GM21367 (cell line): ENCODE measurements at regions not wholly inside any gene's neighbourhood (a gene's known extent, or its start where the extent isn't known, plus 50 kb on each side); places are given as distances from the start of the nearest gene placed in this dataset.

ENCODE experiments used
- ATAC-seq: cut with Tn5 transposase; IDR thresholded peaks from one replicate; pipeline ENCODE4 v1.9.1; 2021; ENCODE audit not compliant: unreplicated experiment

DNA sequence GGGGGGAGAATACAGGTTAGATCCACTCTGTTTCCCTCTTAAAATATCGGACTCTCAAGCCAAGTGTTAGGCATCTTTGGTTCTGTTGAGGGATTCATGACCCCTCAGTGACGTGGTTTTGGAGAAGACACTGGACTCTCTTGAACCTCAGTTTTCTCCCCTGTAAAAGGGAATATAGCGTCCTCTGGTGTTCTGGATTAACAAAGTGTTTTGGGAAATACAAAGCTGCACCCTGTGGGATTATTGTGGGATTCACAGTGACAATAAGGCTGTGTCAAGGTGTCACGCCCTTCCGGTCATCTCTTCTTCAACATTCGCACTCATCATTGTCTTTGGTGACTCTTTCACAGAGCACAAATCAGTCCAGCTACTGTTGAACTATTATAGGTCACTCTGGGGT lies 139.0 kb downstream of the IRX1 start:
- no peak for ATAC-seq

DNA sequence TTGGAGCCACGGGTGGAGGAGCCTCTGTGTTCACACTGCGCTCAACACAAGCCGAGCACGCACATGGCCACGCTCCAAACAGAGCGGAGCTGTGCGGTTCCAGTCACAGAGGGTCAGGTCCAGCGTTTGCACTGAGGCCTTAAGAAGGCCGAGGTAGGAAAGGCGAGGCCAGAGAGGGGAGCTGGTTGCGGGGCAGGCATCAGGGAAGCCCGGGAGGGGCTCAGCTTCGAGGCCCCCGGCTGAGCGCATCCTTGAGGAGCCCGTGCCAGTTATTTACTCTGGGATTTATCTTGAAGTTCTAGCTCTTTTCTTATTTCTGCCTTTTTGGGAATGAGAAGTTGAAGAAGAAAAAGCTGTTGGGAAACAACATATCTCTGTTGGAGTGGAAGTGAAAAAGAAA lies 140.8 kb downstream of the IRX1 start:
- no peak for ATAC-seq

DNA sequence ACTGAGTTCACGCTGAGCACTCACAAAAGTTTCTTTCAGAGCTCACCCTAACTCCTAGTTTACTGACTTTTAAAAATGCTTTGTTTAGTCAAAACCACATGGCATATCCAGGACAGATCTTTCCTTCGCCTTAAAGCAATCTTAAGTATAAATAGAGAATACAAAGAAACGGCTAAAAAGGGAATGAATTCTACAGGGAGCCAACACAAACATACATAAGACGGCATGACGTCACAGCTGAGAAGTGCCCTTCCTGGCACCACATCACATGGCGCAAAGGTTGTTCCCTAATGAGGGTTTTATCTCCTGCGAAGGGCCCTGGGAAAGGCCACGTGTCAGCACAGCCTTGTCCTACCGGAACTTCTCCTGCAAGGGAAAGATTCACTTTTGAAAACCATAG lies 141.3 kb downstream of the IRX1 start:
- ATAC-seq, result no peak

DNA sequence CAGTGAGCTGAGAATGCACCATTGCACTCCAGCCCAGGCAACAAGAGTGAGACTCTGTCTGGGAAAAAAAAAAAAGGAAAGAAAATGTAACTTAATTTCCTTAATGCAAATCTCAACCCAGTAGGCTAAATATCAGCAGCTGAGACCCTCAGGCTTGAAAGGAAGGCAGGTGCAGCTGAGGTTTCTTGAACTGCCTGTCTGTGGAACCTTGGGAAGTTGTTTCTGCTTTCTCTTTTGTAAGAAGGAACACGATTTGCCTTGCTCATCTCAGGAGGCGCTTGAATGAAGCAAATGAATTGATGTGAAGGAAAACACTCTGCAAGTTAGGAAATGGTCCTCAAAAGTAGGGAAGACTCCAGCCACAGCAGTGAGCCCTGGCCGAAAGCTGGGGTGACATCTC lies 143.3 kb downstream of the IRX1 start:
- no peak for ATAC-seq

DNA sequence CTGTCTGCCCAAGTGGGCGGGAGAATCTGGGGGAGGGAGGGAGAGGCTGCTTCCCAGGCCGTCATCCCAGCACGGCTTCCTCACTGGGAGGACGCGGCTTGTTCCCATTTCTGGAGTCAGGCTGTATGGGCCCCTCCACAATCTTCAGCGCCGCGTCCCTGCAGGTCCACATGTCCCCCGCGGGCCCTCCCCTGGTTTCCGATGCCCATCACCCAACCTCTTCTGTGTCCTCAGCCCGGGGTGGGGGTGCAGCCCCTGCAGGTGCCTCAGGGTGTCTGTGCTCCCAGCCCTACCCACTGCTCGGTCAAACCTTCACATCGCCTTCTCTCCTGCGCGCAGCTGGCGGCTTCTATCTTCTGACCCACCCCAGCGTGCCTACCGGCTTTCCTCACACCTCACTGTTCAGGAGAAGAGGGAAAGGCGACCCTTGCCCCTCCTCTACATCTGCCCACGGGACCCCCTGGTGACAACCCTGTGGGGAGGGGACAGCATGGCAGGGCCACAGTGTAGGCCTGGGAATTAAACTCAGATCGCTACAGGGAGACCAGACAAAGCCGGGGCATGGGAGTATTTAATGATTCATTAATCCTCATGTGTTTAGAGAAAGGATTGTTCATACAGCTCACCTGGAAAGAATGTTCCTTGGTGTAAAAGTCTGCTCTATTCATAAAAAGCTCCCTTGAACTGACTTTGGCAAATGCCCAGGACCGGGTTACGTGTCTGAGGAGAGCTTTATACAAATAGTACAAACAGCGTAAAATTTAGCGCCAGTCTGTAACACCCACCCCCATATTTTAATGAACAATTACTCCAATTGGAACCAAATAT lies 145.1 kb downstream of the IRX1 start:
- ATAC-seq, result no peak

DNA sequence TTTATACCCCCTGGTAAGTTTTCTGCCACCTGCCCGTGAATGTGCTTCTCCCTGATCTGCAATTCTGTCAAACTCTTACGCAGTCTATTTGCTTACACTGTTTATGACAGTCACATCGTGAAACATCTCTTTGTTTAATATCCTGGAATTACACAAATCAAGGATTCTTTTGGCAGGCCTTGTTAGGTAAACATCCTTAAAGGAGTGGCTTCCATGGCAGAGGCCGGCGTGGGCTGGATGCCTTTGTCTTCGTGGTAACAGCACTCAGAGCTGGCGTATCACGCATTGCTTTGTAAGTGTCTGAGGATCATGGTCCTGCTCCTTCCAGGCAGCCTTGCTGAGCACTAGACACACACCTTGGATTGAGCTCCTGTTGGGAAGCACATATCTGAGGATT lies 145.7 kb downstream of the IRX1 start:
- ATAC-seq, result no peak

DNA sequence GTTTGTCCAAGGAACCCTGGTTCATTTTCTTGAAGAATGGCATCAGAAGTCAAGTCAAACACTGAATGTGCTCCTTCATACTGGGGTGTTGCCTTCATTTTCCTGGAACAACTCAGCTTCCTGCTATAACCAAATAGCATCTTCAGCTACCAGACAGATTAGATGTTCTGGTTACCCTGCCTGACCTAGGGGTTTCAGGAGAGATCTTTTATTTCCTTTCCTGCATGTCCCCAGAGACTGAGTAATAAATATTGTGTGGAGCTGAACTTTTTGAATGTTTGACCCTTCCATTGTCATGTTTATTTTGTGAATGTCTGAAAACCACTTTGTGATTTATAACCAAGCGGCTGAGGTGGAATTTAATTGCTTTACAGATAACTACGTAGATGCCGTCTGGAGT lies 147.1 kb downstream of the IRX1 start:
- no peak for ATAC-seq

DNA sequence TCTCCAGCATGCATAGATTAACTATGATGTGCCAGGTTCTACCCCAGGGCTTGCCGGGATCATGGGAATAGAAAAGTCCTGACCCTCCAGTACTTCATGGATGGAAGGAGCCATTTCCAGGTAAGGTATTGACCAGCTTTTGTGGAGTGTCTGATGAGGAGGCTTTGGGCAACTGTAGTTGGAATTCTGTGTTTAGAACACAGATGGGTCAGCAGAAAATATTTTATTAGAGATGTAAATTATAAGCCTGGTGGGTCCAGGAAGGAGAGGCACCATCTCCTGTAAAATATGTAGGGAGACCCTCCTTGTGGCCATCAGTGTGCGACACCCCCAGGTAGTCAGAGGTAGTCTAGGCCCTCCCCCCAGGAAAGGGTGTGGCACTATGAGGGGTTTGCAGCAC lies 156.2 kb downstream of the IRX1 start:
- no peak for ATAC-seq

DNA sequence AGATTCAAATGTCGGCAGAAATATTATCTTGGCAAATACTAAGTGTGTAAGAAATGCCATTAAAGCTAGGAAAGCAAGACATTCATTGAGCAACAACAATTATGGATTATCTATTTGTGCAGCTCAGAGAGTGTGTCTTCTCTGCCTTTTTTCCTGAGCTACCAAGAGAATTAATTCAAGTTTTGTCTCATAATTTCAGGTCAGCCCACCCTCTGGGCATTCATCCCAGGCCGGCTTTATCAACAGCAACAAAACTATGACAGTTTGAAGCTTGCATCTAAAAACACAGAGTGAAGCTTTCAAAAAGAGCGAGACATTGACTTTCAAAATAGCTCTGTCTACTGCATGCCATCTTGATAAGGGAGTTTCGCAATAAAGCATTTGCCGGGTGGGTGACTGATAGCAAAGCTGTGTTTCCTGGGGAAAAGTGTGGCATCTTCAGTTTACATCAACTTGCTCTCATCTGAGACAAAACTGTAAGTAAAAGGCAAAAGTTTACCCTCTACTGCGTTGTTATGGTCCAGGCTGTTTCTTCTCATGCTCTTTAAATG lies 182.4 kb downstream of the IRX1 start:
- ATAC-seq, result no peak

DNA sequence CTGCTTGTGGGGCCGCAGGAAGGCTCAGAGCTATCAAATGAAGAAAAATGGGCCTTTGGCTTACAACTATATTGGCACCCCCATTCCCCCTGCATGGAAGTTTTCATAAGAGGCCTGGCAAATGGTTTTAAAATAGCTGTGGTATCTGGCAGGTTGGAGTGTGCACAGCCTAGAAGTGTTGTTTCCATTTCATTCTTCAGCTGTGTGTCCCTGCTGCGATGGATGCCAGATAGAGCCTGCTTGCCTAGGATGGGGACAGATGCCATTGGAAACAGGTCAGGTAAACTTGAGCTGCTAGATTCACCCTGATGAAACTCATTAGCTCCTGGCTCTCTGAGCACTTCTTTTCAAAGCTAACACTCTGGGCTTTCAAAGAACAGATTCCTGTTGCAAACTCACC lies 183.3 kb downstream of the IRX1 start:
- ATAC-seq, result no peak

DNA sequence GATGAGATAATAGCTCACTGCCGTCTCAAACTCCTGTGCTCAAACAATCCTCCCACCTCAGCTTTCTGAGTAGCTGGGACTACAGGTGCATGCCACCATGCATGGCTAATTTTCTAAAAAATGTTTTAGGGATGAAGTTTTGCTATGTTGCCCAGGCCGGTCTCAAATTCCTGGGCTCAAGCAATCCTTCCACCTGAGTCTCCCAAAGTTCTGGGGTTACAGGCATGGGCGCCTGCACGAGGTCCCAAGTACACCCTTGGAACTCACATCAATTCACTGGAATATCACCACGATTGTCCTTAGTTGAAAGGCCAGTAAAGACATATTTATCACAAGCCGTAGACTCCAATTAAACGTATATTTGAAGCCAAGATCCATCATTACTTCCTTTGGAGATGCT lies 184.6 kb downstream of the IRX1 start:
- no peak for ATAC-seq

DNA sequence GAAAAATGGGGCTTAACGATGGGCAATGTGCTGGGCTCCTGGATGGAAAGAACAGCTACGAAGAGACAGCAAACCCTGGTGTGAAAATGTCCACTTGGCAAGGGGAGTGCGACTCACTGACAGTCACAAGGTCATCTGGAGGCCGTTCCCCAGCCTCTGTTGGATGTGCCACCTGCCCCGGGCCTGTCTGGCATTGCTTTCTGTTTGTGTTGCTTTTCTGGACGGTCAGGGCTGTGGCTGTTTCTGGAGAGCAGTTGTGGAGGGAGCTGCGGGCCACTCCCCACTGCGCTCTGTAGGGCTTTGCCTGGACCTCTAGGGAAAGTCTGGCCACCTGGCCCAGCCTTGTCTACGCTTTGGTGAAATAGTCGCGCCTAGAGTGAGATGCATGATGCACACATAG lies 185.3 kb downstream of the IRX1 start:
- ATAC-seq, result no peak

DNA sequence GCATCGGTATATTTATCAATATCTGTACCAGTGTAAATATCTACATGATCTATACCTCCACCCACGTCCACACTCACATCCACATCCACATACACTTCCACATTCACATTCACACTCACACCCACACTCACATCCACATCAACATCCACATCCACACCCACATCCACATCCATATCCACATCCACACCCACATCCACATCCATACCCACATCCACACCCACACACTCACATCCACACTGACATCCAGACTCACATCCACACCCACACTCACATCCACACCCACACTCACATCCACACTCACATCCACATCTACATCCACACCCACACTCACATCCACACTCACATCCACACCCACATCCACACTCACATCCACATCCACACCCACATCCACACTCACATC lies 189.2 kb downstream of the IRX1 start:
- ATAC-seq, result no peak

DNA sequence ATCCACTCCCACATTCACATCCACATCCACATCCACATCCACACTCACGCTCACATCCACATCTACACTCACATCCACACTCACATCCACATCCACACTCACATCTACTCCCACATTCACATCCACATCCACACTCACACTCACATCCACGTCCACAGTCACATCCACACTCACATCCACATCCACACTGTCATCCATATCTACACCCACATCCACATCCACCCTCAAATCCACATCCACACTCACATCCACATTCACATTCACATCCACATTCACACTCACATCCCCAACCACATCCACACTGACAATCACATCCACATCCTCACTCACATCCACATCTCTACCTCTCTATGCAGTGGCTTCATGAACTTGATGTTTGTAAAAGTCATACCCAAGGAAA lies 190.5 kb downstream of the IRX1 start:
- no peak for ATAC-seq

DNA sequence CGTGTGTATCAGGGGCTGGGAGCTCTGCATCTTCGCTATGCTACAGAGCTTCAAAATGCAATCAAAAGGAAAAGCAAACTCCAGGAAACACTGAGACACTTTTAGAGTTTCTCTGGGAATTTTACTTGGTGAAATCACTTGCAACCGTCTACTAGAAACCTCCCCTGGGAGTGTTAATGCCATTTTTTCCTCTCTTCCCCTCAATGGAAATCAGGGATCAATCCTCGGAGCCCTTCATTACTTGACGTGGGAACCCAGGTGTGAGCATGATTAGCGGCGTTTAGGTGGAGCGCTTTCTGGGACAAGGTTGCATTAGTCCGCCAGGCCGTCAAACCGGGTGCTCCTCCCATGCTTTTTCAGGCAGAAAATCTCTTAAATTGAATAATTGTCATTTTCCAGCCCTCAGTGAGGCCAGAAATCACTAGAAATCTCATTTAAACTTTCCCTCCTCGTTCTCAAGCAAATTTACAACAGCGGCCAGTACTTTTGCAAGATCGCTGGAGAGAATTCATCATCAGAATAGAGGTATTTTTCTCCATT lies 191.3 kb downstream of the IRX1 start:
- no peak for ATAC-seq

DNA sequence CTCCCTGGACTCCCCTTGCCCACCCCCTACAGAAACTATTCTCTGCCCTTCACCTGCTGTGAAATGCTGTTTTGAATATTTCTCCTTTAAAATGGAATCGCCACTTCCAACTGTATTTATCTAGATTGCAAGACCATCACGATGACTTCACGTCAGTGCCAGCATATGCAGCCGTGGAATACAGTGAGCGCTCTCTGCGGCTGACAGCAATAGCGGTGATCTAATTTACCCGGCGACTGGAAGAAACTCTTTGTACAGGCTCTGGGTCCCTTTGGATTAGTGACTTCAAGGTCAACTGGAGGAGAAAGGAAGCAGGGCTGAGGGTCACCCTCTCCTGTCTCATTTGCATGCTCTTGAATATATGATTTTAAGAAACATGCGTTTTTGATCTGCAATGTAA lies 192.0 kb downstream of the IRX1 start:
- ATAC-seq, result no peak

DNA sequence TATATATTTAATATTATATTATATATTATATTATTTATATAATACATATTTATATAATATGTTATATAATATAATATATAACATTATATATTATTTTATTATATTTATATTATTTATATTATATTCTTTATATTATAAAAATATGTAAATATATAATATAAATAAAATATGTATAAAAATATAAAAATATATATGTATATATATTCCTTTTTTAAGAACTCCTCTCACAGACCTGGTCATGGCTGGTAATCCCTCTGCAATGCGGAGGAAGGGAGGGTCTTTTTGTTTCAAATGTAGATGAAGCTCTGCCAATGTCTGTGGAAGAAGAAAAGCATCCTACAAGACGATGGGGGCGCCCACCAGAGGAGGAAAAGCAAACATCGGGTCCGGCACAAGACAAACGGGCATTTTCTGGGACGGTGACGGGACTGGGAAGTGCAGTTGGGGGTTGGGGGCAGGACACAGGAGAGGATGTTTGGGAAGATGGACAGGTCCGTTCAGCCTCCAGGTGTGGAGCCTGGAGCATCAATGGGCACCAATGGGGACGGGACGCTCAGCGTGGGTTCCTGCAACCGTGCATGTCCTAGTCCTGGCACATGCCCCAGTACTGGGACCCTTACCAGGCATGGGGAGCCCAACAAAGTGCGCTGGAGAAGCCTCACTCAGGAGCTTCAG lies 194.0 kb downstream of the IRX1 start:
- ATAC-seq, result no peak

DNA sequence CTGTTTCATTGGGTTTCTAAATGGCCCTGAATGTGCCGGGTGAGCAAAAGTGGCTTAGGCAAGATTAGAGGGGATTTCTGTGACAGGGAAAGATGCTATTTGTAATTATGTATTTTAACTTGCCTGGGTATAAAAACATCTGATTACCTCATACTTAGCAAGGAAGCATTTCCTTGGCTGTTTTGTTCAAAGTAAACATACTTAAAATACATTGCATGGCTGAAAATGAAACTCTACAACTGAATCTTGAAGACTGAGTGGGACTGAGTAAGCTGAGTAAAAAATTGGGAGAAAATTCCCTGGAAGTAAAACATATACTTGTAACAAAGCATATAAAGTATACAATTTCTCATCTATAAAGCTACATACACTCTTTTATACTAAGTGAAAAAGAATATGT lies 197.5 kb downstream of the IRX1 start:
- ATAC-seq, result no peak

DNA sequence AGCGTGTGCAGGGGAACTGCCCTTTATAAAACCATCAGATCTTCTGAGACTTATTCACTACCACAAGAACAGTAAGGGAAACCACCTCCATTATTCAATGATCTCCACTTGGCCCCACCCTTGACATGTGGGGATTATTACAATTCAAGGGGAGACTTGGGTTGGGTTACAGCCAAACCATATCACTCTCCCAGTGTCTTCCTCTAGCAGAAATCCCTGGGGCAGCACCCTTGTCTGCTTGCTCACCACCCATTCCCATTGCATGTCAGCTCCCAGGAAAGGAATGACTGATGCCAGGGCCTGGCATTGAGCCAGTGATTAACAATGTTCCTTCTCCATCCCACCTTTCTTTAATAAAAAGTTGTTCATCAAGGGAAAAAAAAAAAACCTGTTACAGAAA lies 199.0 kb downstream of the IRX1 start:
- no peak for ATAC-seq

DNA sequence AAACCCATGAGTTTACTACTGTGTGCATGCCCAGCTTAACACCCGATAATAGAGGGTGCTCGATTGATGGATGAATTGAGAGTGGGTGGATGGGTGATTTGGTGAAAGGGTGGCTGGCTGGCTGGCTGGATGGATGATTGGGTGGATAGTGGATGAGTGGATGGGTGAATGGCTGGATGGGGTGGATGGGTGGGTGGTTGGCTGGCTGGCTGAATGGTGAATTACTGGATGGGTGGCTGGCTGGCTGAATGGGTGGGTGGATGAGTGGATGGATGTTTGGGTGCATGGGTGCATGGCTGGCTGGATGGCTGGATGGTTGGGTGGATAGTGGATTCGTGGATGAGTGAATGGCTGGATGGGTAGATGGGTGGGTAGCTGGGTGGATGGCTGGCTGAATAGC lies 201.1 kb downstream of the IRX1 start:
- ATAC-seq, result no peak

DNA sequence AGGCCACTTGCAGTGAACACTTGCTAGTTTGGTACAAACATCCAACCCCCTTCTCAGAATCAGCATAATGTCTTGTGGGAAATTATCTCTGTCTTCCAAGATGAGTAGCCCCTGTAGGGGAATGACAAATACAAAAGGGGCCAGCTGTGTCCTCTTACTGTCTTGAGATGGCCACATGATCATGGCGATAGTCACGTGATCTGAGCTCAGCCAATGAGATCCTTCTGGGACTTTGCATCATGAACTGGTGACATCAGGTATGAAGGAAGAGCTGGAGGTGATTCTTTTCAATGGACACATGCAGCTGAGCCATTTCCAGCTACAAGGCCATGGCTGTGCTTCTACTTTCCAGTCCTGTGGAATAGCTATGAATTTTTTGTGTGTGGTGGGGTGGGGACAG lies 206.3 kb downstream of the IRX1 start:
- ATAC-seq, result no peak

DNA sequence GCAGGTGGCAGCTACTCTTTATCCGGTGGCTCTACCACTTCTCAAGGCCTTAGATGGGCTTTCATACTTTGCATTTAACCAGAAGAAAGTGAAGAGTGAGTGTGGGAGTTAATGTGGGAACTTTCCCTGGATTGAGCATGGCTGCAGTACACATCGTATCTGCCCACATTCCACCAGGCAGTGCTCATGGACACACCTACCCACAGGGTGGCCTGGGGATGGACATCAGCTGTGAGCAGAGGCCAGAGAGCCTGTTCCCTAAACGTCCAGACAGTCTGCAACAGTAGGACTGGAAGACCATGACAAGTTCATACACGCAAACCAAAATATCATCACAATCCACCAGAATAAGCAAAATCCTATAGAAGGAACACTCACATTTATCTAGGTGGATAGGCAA lies 213.8 kb downstream of the IRX1 start:
- ATAC-seq, result no peak
